HG02943 (cell line): ENCODE measurements at regions not wholly inside any gene's neighbourhood (a gene's known extent, or its start where the extent isn't known, plus 50 kb on each side); places are given as distances from the start of the nearest gene placed in this dataset.
A peak's percentile ranks its signal among the peaks of the same experiment; 100 is the strongest.

ENCODE experiments used
- ATAC-seq: cut with Tn5 transposase; IDR thresholded peaks from one replicate; pipeline ENCODE4 v1.9.1; 2021; ENCODE audit warnings: mild to moderate bottlenecking, low read depth, moderate library complexity; ENCODE audit not compliant: unreplicated experiment

GRCh38 chr10:110410329-110411046 is 87.2 kb upstream of the DUSP5 start:
- ATAC-seq: no peak

GRCh38 chr10:110411047-110411410 is 86.7 kb upstream of the DUSP5 start:
- ATAC-seq: no peak

- ATAC-seq: no peak
Measured at GRCh38 chr10:110413049-110413783, 84.5 kb upstream of the DUSP5 start.

- ATAC-seq: peak; percentile 9
Measured at GRCh38 chr10:110413903-110414547, 83.7 kb upstream of the DUSP5 start.

- ATAC-seq: peak; percentile 81
Measured at GRCh38 chr10:110414548-110415309, 83.0 kb upstream of the DUSP5 start.

- no peak for ATAC-seq
Measured at GRCh38 chr10:110415809-110416208, 81.9 kb upstream of the DUSP5 start.

GRCh38 chr10:110416776-110417711 is 80.7 kb upstream of the DUSP5 start:
- ATAC-seq: no peak

- no peak for ATAC-seq
Measured at GRCh38 chr10:110418218-110418617, 79.5 kb upstream of the DUSP5 start.

GRCh38 chr10:110419265-110419664 is 78.4 kb upstream of the DUSP5 start:
- ATAC-seq: no peak

- no peak for ATAC-seq
Measured at GRCh38 chr10:110420401-110421193, 77.1 kb upstream of the DUSP5 start.

GRCh38 chr10:110421512-110422138 is 76.1 kb upstream of the DUSP5 start:
- ATAC-seq: no peak

- no peak for ATAC-seq
Measured at GRCh38 chr10:110422548-110422947, 75.2 kb upstream of the DUSP5 start.

- ATAC-seq: no peak
Measured at GRCh38 chr10:110423650-110424049, 74.1 kb upstream of the DUSP5 start.

GRCh38 chr10:110425684-110426293 is 71.9 kb upstream of the DUSP5 start:
- no peak for ATAC-seq

- ATAC-seq: no peak
Measured at GRCh38 chr10:110426294-110427181, 71.2 kb upstream of the DUSP5 start.

GRCh38 chr10:110429301-110429700 is 68.4 kb upstream of the DUSP5 start:
- no peak for ATAC-seq
